ENCODE measurements at regions not wholly inside any gene's neighbourhood (a gene's known extent, or its start where the extent isn't known, plus 50 kb on each side); places are given as distances from the start of the nearest gene placed in this dataset.

- in situ Hi-C loops (cut with MboI), result no loop called here
- H3K9me2 ChIP-seq (ENCODE audit: insufficient read depth), result no peaks in the 10 kb centered on the region
- peaks cover 5% of the 10 kb centered on the region; the same call in 1 of the 2 replicates for H3K27me3 ChIP-seq (replicated peaks; ENCODE audit: insufficient read depth)
- no peak for DNase-seq
- no peaks in the 10 kb centered on the region for H4K20me1 ChIP-seq (ENCODE audit: insufficient read depth)
- no peak overlapping the region for H3K9ac ChIP-seq
- no peak overlapping the region for H3K4me3 ChIP-seq
- no peaks in the 10 kb centered on the region for H3K79me2 ChIP-seq (ENCODE audit: insufficient read depth)
- no peaks in the 10 kb centered on the region for H3K9me3 ChIP-seq (ENCODE audit: low read depth)
- H3K36me3 ChIP-seq (ENCODE audit: low read depth), result no peaks in the 10 kb centered on the region
- TF ChIP-seq EZH2phosphoT487 (IDR thresholded peaks at IDR 0.05; ENCODE audit: insufficient read depth, low read depth), result no peak
- no peak overlapping the region for H3K27ac ChIP-seq
- 76 to 87% methylated on average over 2 of the region's 2 CpGs for WGBS, 2 experiments (ENCODE audit: low coverage in 1 of 2, low lambda C conversion rate in 2 of 2, missing lambda C conversion rate in 2 of 2)
- no peaks in the 10 kb centered on the region for H3F3A ChIP-seq (ENCODE audit: insufficient read depth)
- no peak overlapping the region for H3K4me2 ChIP-seq (ENCODE audit: unreplicated experiment)
- H2AFZ ChIP-seq, result no peak overlapping the region
- no peaks in the 10 kb centered on the region for H3K4me1 ChIP-seq (ENCODE audit: insufficient read depth)
These were observed 101.5 kb upstream of the ANKRD1 start for GRCh38 chr10:91022390-91022789.

GRCh38 chr10:91022924-91023699 is 102.2 kb upstream of the ANKRD1 start:
- H3K36me3 ChIP-seq (ENCODE audit: low read depth), result no peaks in the 10 kb centered on the region
- no peak overlapping the region for H2AFZ ChIP-seq
- H3K4me1 ChIP-seq (ENCODE audit: insufficient read depth), result no peaks in the 10 kb centered on the region
- DNase-seq, result no peak
- H3K79me2 ChIP-seq (ENCODE audit: insufficient read depth), result no peaks in the 10 kb centered on the region
- in situ Hi-C loops (cut with MboI), result no loop called here
- no peaks in the 10 kb centered on the region for H3F3A ChIP-seq (ENCODE audit: insufficient read depth)
- no peaks in the 10 kb centered on the region for H4K20me1 ChIP-seq (ENCODE audit: insufficient read depth)
- H3K9ac ChIP-seq, result no peak overlapping the region
- 59 to 60% methylated on average over 6 of the region's 6 CpGs for WGBS, 2 experiments (ENCODE audit: low coverage in 1 of 2, low lambda C conversion rate in 2 of 2, missing lambda C conversion rate in 2 of 2)
- no peak for TF ChIP-seq EZH2 (IDR thresholded peaks at IDR 0.05; ENCODE audit: insufficient read depth, poor library complexity, severe bottlenecking)
- 0 out of 2 replicates have a peak, but pooled peaks cover 5% of the 10 kb centered on the region for H3K27me3 ChIP-seq (replicated peaks; ENCODE audit: insufficient read depth)
- H3K4me2 ChIP-seq (ENCODE audit: unreplicated experiment), result no peak overlapping the region
- H3K9me3 ChIP-seq (ENCODE audit: low read depth), result no peaks in the 10 kb centered on the region
- no peaks in the 10 kb centered on the region for H3K9me2 ChIP-seq (ENCODE audit: insufficient read depth)
- H3K27ac ChIP-seq, result no peak overlapping the region
- no peak overlapping the region for H3K4me3 ChIP-seq

GRCh38 chr10:91023700-91024398 is 103.0 kb upstream of the ANKRD1 start:
- in situ Hi-C loops (cut with MboI), result no loop called here
- Histone ChIP-seq H3K4me2 (ENCODE audit: unreplicated experiment) (no peak overlapping the region), H3K4me1 (ENCODE audit: insufficient read depth) (no peaks in the 10 kb centered on the region), H3K9me2 (ENCODE audit: insufficient read depth) (no peaks in the 10 kb centered on the region), H3F3A (ENCODE audit: insufficient read depth) (no peaks in the 10 kb centered on the region), H3K9me3 (ENCODE audit: low read depth) (no peaks in the 10 kb centered on the region), H2AFZ (no peak overlapping the region), H3K9ac (no peak overlapping the region), H4K20me1 (ENCODE audit: insufficient read depth) (no peaks in the 10 kb centered on the region), H3K27me3 (replicated peaks; ENCODE audit: insufficient read depth) (0 out of 2 replicates have a peak, but pooled peaks cover 5% of the 10 kb centered on the region), H3K79me2 (ENCODE audit: insufficient read depth) (no peaks in the 10 kb centered on the region), H3K27ac (no peak overlapping the region), H3K36me3 (ENCODE audit: low read depth) (no peaks in the 10 kb centered on the region), H3K4me3 (no peak overlapping the region)
- 23 to 32% methylated on average over 7 of the region's 7 CpGs for WGBS, 2 experiments (ENCODE audit: low coverage in 1 of 2, low lambda C conversion rate in 2 of 2, missing lambda C conversion rate in 2 of 2)
- DNase-seq, result no peak
- TF ChIP-seq EZH2phosphoT487 (IDR thresholded peaks at IDR 0.05; ENCODE audit: insufficient read depth, low read depth), result no peak
- no peak for TF ChIP-seq EZH2 (IDR thresholded peaks at IDR 0.05; ENCODE audit: insufficient read depth, poor library complexity, severe bottlenecking)

- no peak overlapping the region for H2AFZ ChIP-seq
- 0 out of 2 replicates have a peak, but pooled peaks cover 5% of the 10 kb centered on the region for H3K27me3 ChIP-seq (replicated peaks; ENCODE audit: insufficient read depth)
- H3K4me1 ChIP-seq (ENCODE audit: insufficient read depth), result no peaks in the 10 kb centered on the region
- no peak overlapping the region for H3K4me2 ChIP-seq (ENCODE audit: unreplicated experiment)
- no peaks in the 10 kb centered on the region for H3K9me2 ChIP-seq (ENCODE audit: insufficient read depth)
- H3K36me3 ChIP-seq (ENCODE audit: low read depth), result no peaks in the 10 kb centered on the region
- H4K20me1 ChIP-seq (ENCODE audit: insufficient read depth), result no peaks in the 10 kb centered on the region
- H3K27ac ChIP-seq, result no peak overlapping the region
- no peak overlapping the region for H3K9ac ChIP-seq
- no peak for DNase-seq
- no peak overlapping the region for H3K4me3 ChIP-seq
- no peaks in the 10 kb centered on the region for H3K9me3 ChIP-seq (ENCODE audit: low read depth)
- in situ Hi-C loops (cut with MboI), result no loop called here
- no peaks in the 10 kb centered on the region for H3F3A ChIP-seq (ENCODE audit: insufficient read depth)
- TF ChIP-seq EZH2 (IDR thresholded peaks at IDR 0.05; ENCODE audit: insufficient read depth, poor library complexity, severe bottlenecking), result no peak
- no peak for TF ChIP-seq EZH2phosphoT487 (IDR thresholded peaks at IDR 0.05; ENCODE audit: insufficient read depth, low read depth)
- no peaks in the 10 kb centered on the region for H3K79me2 ChIP-seq (ENCODE audit: insufficient read depth)
- WGBS, 2 experiments (ENCODE audit: low coverage in 1 of 2, low lambda C conversion rate in 2 of 2, missing lambda C conversion rate in 2 of 2), result 63 to 71% methylated on average over 3 of the region's 3 CpGs
These were observed 103.7 kb upstream of the ANKRD1 start for GRCh38 chr10:91024541-91024940.
